ENCODE measurements at regions not wholly inside any gene's neighbourhood (a gene's known extent, or its start where the extent isn't known, plus 50 kb on each side); places are given as distances from the start of the nearest gene placed in this dataset.

GRCh38 chr7:68143345-68143744 is 1146.7 kb downstream of the TYW1 start:
- H3K27me3 ChIP-seq, result peaks cover 0 to 51% (median 3%) of the 10 kb centered on the region in 9 donors
- H3K36me3 ChIP-seq, result no peaks in the 10 kb centered on the region
- ATAC-seq (no peak), DNase-seq (no peak)
- H3K4me3 ChIP-seq, result no peak overlapping the region
- H3K9me3 ChIP-seq, result peaks cover 0 to 34% (median 19%) of the 10 kb centered on the region in 12 donors
- intact Hi-C loops (cut with DNase I), result no loop called here
- H3K27ac ChIP-seq, result no peak overlapping the region
- TF ChIP-seq POLR2A (IDR thresholded peaks at IDR 0.05) (no peak), CTCF (IDR thresholded peaks at IDR 0.05) (no peak)
- H3K4me1 ChIP-seq, result peaks cover 0 to 5% (median 0%) of the 10 kb centered on the region in 12 donors

- Histone ChIP-seq H3K27ac (no peak overlapping the region), H3K4me1 (peaks cover 0 to 5% (median 0%) of the 10 kb centered on the region in 12 donors), H3K36me3 (no peaks in the 10 kb centered on the region), H3K27me3 (peaks cover 0 to 54% (median 3%) of the 10 kb centered on the region in 9 donors), H3K4me3 (no peak overlapping the region), H3K9me3 (peaks cover 0 to 31% (median 19%) of the 10 kb centered on the region in 12 donors)
- DNase-seq (no peak), ATAC-seq (no peak)
- intact Hi-C loops (cut with DNase I), result no loop called here
- TF ChIP-seq CTCF (IDR thresholded peaks at IDR 0.05) (no peak), POLR2A (IDR thresholded peaks at IDR 0.05) (no peak)
- 33 to 60% (median 53%) methylated on average over 1 of the region's 1 CpG for WGBS, 4 donors
These were observed 1150.3 kb downstream of the TYW1 start for GRCh38 chr7:68146983-68147382.

- TF ChIP-seq POLR2A (IDR thresholded peaks at IDR 0.05) (no peak), CTCF (IDR thresholded peaks at IDR 0.05) (no peak)
- intact Hi-C loops (cut with DNase I), result no loop called here
- peaks cover 0 to 48% (median 3%) of the 10 kb centered on the region in 9 donors for H3K27me3 ChIP-seq
- H3K4me1 ChIP-seq, result peaks cover 0 to 5% (median 0%) of the 10 kb centered on the region in 12 donors
- no peak overlapping the region for H3K4me3 ChIP-seq
- ATAC-seq, result no peak
- H3K36me3 ChIP-seq, result no peaks in the 10 kb centered on the region
- H3K27ac ChIP-seq, result no peak overlapping the region
- no peak for DNase-seq
- 37 to 53% (median 51%) methylated on average over 3 of the region's 3 CpGs for WGBS, 4 donors
- H3K9me3 ChIP-seq, result peaks cover 0 to 23% (median 17%) of the 10 kb centered on the region in 12 donors
These were observed 1151.1 kb downstream of the TYW1 start for GRCh38 chr7:68147614-68148238.

- Histone ChIP-seq H3K4me3 (no peak overlapping the region), H3K27ac (no peak overlapping the region), H3K36me3 (no peaks in the 10 kb centered on the region), H3K27me3 (peaks cover 0 to 48% (median 3%) of the 10 kb centered on the region in 9 donors), H3K9me3 (peaks cover 0 to 17% (median 10%) of the 10 kb centered on the region in 12 donors), H3K4me1 (peaks cover 0 to 5% (median 0%) of the 10 kb centered on the region in 12 donors)
- intact Hi-C loops (cut with DNase I), result no loop called here
- no peak for DNase-seq
- 32 to 43% (median 41%) methylated on average over 2 of the region's 2 CpGs for WGBS, 4 donors
- TF ChIP-seq POLR2A (IDR thresholded peaks at IDR 0.05) (no peak), CTCF (IDR thresholded peaks at IDR 0.05) (no peak)
- ATAC-seq, result no peak
These were observed 1151.8 kb downstream of the TYW1 start for GRCh38 chr7:68148440-68148839.
